ENCODE measurements at regions not wholly inside any gene's neighbourhood (a gene's known extent, or its start where the extent isn't known, plus 50 kb on each side); places are given as distances from the start of the nearest gene placed in this dataset.

DNA sequence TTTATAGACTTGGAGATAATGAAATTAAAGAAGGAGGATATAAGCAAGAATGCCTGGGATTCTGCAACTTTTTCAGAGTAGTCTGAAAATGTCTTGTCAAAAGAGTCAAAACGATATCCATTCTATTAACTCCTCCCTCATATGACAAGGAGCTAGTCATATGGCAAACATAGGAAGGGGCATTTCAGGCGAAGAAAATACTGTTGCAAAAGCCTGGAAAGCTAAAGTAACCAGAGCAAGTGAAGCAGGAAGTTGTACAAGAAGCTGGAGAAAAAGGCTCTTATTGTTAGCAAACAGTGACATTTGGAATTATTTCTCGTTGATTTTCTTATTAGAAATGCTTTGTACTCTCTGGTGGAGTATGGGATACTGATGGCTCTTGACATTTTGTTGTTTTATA lies 94.0 kb upstream of the PTPRD start:
- no peaks in the 10 kb centered on the region for H3K36me3 ChIP-seq (replicated peaks in 1 of 2)
- no peak for DNase-seq
- TF ChIP-seq, protein P1, sequence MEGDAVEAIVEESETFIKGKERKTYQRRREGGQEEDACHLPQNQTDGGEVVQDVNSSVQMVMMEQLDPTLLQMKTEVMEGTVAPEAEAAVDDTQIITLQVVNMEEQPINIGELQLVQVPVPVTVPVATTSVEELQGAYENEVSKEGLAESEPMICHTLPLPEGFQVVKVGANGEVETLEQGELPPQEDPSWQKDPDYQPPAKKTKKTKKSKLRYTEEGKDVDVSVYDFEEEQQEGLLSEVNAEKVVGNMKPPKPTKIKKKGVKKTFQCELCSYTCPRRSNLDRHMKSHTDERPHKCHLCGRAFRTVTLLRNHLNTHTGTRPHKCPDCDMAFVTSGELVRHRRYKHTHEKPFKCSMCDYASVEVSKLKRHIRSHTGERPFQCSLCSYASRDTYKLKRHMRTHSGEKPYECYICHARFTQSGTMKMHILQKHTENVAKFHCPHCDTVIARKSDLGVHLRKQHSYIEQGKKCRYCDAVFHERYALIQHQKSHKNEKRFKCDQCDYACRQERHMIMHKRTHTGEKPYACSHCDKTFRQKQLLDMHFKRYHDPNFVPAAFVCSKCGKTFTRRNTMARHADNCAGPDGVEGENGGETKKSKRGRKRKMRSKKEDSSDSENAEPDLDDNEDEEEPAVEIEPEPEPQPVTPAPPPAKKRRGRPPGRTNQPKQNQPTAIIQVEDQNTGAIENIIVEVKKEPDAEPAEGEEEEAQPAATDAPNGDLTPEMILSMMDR (IDR thresholded peaks at IDR 0.05), result no peak
- no peak for TF ChIP-seq POLR2A (IDR thresholded peaks at IDR 0.05)
- H3K4me1 ChIP-seq (replicated peaks in 1 of 2), result no peaks in the 10 kb centered on the region
- intact Hi-C loops (cut with DNase I), result no loop called here
- no peak overlapping the region for H3K27ac ChIP-seq
- H3K9me3 ChIP-seq (replicated peaks in 1 of 3), result no peaks in the 10 kb centered on the region
- 59 to 67% (median 63%) methylated on average over 3 of the region's 3 CpGs for WGBS, 4 donors
- H3K27me3 ChIP-seq, result no peaks in the 10 kb centered on the region
- H3K4me3 ChIP-seq, result no peak overlapping the region

DNA sequence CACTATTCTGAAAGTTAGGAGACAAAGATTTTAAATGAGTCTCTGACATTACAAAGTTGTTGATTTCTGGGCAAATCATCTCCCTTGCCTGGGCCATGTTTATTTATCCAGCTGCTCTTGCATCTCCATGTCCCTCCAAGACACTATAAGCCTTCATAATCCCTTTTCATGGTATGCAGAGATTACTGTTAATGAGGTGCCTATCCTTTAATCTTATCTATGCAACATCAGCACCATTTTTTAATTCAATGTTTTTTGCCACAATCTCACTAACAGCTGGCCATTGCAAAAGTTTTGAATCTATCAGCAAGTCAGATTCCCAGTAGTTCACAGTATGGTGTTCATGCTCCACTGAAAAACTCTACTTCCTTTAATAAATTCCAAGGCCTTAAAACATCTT lies 108.5 kb upstream of the PTPRD start:
- no peaks in the 10 kb centered on the region for H3K27me3 ChIP-seq
- no peaks in the 10 kb centered on the region for H3K9me3 ChIP-seq (replicated peaks in 1 of 3)
- TF ChIP-seq, protein P1 (IDR thresholded peaks at IDR 0.05), result no peak
- TF ChIP-seq POLR2A (IDR thresholded peaks at IDR 0.05), result no peak
- H3K36me3 ChIP-seq (replicated peaks in 1 of 2), result no peaks in the 10 kb centered on the region
- intact Hi-C loops (cut with DNase I), result no loop called here
- no peak for DNase-seq
- no peaks in the 10 kb centered on the region for H3K4me1 ChIP-seq (replicated peaks in 1 of 2)
- no peak overlapping the region for H3K4me3 ChIP-seq
- no peak overlapping the region for H3K27ac ChIP-seq

DNA sequence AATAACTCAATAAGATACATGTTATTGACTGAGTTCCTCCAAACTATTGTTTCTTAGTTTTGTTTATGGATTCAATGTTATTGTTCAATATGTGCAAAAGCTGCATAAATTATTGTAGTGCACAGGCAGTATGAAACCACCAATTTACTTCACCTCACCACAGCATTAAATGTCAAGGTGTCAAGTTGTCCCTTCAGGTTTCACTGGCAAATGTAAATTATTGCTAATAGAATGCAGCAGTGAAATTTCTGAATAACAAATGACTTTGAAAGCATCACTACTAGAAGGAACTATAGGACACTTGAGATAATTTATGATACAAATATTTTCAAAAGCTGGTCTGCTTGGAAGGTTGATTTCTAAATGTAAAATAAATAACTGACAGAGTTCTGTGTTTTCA lies 116.4 kb upstream of the PTPRD start:
- no peak overlapping the region for H3K27ac ChIP-seq
- no peaks in the 10 kb centered on the region for H3K27me3 ChIP-seq
- no peaks in the 10 kb centered on the region for H3K9me3 ChIP-seq (replicated peaks in 1 of 3)
- H3K4me1 ChIP-seq (replicated peaks in 1 of 2), result no peaks in the 10 kb centered on the region
- no peak for DNase-seq
- no peaks in the 10 kb centered on the region for H3K36me3 ChIP-seq (replicated peaks in 1 of 2)
- TF ChIP-seq, protein P1 (IDR thresholded peaks at IDR 0.05), result no peak
- TF ChIP-seq POLR2A (IDR thresholded peaks at IDR 0.05), result no peak
- H3K4me3 ChIP-seq, result no peak overlapping the region
- intact Hi-C loops (cut with DNase I), result no loop called here

DNA sequence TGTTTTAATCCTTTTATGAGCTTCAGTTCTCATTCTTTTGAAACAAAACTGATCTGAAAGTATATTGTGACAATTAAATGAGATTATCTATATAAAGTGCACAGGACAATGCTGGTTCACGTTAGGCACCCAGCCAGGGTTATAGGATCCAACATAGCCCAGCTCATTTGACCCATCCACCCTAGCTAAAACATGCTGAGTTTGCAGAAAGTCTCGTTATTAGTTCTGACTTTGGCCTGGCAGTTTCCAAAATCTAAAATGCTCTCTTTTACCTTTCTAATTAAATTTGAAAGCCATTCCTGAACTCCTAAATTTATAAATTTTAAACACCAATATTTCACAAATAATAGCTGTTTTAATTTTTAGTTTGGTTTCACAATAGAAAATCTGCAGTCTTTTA lies 131.9 kb upstream of the PTPRD start:
- Histone ChIP-seq H3K4me3 (no peak overlapping the region), H3K9me3 (replicated peaks in 1 of 3) (no peaks in the 10 kb centered on the region), H3K27ac (no peak overlapping the region), H3K36me3 (replicated peaks in 1 of 2) (no peaks in the 10 kb centered on the region), H3K4me1 (replicated peaks in 1 of 2) (no peaks in the 10 kb centered on the region), H3K27me3 (no peaks in the 10 kb centered on the region)
- DNase-seq, result no peak
- intact Hi-C loops (cut with DNase I), result no loop called here
- no peak for TF ChIP-seq POLR2A (IDR thresholded peaks at IDR 0.05)
- TF ChIP-seq, protein P1 (IDR thresholded peaks at IDR 0.05), result no peak
- 46 to 65% (median 54%) methylated on average over 2 of the region's 2 CpGs for WGBS, 4 donors
